ENCODE measurements at regions not wholly inside any gene's neighbourhood (a gene's known extent, or its start where the extent isn't known, plus 50 kb on each side); places are given as distances from the start of the nearest gene placed in this dataset.
"Not testable (repeated sequence)": the region's sequence is repeated elsewhere in the genome, so short reads cannot be mapped to it uniquely, and the experiment has no call there.

- DNase-seq = no peak
Measured at GRCh38 chr4:189861101-189861500, 79.6 kb upstream of the FRG1 start.

- no peak for DNase-seq
Measured at GRCh38 chr4:189869236-189869635, 71.4 kb upstream of the FRG1 start.

GRCh38 chr4:189870511-189871234 is 70.0 kb upstream of the FRG1 start:
- no peak for DNase-seq

GRCh38 chr4:189874591-189874990 is 66.1 kb upstream of the FRG1 start:
- no peak for DNase-seq

- DNase-seq = not testable (repeated sequence)
Measured at GRCh38 chr4:189881190-189881589, 59.5 kb upstream of the FRG1 start.

GRCh38 chr4:189888407-189888806 is 52.3 kb upstream of the FRG1 start:
- not testable (repeated sequence) for DNase-seq
